ENCODE measurements at regions not wholly inside any gene's neighbourhood (a gene's known extent, or its start where the extent isn't known, plus 50 kb on each side); places are given as distances from the start of the nearest gene placed in this dataset.
"Not testable (repeated sequence)": the region's sequence is repeated elsewhere in the genome, so short reads cannot be mapped to it uniquely, and the experiment has no call there.

DNA sequence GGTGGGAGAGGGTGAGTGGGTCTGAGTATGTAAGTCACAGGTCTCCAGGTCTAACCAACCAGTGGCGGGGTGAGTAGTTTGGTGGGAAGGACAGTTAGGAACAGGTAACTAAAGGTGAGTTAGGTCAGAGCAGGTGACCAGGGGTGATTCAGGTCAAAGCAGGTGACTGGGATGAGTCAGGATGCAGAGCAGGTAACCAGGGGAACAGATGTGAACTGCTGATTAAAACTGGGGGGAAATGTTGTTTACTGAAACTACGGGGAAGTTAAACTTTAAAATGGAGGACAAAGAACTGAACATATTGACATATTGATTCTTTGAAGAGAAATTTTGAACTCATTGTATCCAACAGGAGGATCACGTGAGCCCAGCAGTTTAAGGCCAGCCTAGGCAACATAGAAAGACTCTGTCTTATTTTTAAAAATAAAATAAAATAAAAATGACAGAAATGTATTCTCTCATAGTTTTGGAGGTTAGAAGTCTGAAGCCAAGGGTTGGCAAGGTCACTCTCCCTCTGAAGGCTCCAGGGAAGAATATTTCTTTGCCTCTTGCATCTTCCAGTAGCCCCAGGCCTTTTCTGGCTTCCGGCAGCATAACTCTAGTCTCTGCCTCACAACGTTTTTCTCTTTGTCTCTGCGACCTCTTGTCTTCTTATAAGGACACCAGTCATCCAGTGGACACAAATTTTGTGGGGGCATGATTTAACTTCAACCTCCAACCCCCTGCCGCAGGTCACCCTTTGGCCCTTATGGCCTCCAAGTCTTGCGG is 64.3 kb upstream of the TINAGL1 start:
- Histone ChIP-seq H3K9ac (ENCODE audit: low read length) (no peak overlapping the region), H3K27me3 (ENCODE audit: control insufficient read depth, insufficient read depth, low read length) (no peaks in the 10 kb centered on the region)

DNA sequence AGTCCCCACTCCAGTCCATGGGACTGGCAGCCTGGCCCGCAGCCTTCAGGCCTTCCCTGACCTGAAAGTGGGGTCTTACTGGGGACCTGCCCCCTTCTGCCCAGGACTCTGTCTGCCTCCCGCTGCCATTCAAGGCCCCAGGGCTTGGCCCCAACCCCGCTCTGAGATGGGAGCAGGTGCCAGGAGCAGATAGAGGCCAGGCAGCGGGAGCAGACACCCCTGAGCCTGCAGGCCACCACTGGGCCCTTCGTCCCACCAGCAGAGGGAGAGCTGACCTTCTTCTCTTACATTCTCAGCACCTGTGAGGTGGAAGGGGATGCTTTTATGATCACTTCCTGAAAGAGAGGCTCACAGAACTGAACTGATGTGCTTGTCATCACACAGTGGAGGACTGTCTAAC is 62.2 kb upstream of the TINAGL1 start:
- no peak overlapping the region for H3K9ac ChIP-seq (ENCODE audit: low read length)
- no peak overlapping the region for H3K4me3 ChIP-seq (ENCODE audit: low read depth, low read length)
- H3K36me3 ChIP-seq (ENCODE audit: control insufficient read depth, insufficient read depth, low read length), result no peaks in the 10 kb centered on the region
- H3K27ac ChIP-seq (ENCODE audit: low read depth, low read length), result no peak overlapping the region
- H3K27me3 ChIP-seq (ENCODE audit: control insufficient read depth, insufficient read depth, low read length), result no peaks in the 10 kb centered on the region
- peaks cover 11% of the 10 kb centered on the region for H3K4me1 ChIP-seq (ENCODE audit: control insufficient read depth, insufficient read depth, low read length)
- H3K9me3 ChIP-seq (ENCODE audit: control insufficient read depth, insufficient read depth, low read depth, low read length), result no peaks in the 10 kb centered on the region; the same call in 1 of the 2 replicates

More for the DNA sequence above, 64.3 kb upstream of the TINAGL1 start:
- no peak overlapping the region for H3K4me3 ChIP-seq (ENCODE audit: low read depth, low read length)
- H3K36me3 ChIP-seq (ENCODE audit: control insufficient read depth, insufficient read depth, low read length), result no peaks in the 10 kb centered on the region
- H3K27ac ChIP-seq (ENCODE audit: low read depth, low read length), result no peak overlapping the region
- no peaks in the 10 kb centered on the region; the same call in 1 of the 2 replicates for H3K9me3 ChIP-seq (ENCODE audit: control insufficient read depth, insufficient read depth, low read depth, low read length)
- peaks cover 19% of the 10 kb centered on the region for H3K4me1 ChIP-seq (ENCODE audit: control insufficient read depth, insufficient read depth, low read length)

DNA sequence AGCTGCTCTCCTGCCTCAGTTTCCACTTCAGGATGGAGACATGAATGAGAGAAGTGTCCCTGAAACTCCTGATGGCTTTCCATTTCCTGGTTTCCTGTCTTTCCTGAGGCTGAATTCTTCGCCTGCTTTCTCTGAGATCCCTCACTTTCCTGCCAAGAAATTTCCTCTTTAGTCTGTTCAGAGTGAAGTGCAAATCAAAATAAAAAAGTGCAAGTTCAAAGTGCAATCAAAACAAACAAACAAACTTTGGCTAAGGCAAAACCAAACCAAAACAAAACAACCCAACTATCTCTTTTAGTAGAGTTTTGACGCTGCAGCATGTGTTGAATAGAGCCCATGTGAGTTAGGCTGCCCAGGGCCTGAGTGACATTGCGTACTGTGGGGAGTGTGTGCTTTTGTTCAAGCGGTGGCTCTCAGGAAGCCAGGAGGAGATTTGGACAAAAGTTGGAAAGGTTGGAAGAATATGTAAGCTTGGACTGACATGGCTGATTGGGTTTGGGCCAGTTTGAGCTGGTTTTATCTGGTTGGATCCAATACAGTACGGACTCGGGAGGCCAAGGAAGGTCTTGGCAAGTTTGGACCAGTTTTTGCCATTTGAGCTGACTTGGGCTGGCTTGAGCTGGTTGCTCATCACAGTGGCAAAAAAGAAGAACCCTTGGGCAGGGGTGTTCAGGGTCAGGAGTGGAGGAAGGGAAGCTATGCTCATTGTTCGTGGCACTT is 61.1 kb upstream of the TINAGL1 start:
- H3K4me1 ChIP-seq (ENCODE audit: control insufficient read depth, insufficient read depth, low read length), result peaks cover 11% of the 10 kb centered on the region
- no peaks in the 10 kb centered on the region for H3K27me3 ChIP-seq (ENCODE audit: control insufficient read depth, insufficient read depth, low read length)
- H3K4me3 ChIP-seq (ENCODE audit: low read depth, low read length), result no peak overlapping the region
- no peak overlapping the region for H3K27ac ChIP-seq (ENCODE audit: low read depth, low read length)
- H3K36me3 ChIP-seq (ENCODE audit: control insufficient read depth, insufficient read depth, low read length), result no peaks in the 10 kb centered on the region
- H3K9me3 ChIP-seq (ENCODE audit: control insufficient read depth, insufficient read depth, low read depth, low read length), result no peaks in the 10 kb centered on the region; the same call in 1 of the 2 replicates
- no peak overlapping the region for H3K9ac ChIP-seq (ENCODE audit: low read length)

DNA sequence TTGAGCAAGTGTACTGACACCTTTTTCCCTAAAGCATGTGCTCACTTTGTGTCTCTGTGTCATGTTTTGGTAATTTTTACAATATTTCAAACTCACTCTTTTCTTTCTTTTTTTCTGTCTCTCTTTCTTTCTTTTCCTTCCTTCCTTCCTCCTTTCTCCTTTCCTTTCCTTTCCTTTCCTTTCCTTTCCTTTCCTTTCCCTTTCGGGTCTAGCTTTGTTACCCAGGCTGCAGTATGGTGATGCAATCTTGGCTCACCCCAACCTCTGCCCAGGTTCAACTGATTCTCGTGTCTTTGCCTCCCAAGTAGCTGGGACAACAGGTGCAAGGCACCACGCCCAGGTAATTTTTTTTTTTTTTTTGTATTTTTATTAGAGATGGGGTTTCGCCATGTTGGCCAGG is 60.4 kb upstream of the TINAGL1 start:
- Histone ChIP-seq H3K27ac (ENCODE audit: low read depth, low read length) (no peak overlapping the region), H3K4me1 (ENCODE audit: control insufficient read depth, insufficient read depth, low read length) (peaks cover 9% of the 10 kb centered on the region), H3K9me3 (ENCODE audit: control insufficient read depth, insufficient read depth, low read depth, low read length) (no peaks in the 10 kb centered on the region; the same call in 1 of the 2 replicates), H3K36me3 (ENCODE audit: control insufficient read depth, insufficient read depth, low read length) (no peaks in the 10 kb centered on the region), H3K4me3 (ENCODE audit: low read depth, low read length) (no peak overlapping the region), H3K9ac (ENCODE audit: low read length) (no peak overlapping the region), H3K27me3 (ENCODE audit: control insufficient read depth, insufficient read depth, low read length) (no peaks in the 10 kb centered on the region)

DNA sequence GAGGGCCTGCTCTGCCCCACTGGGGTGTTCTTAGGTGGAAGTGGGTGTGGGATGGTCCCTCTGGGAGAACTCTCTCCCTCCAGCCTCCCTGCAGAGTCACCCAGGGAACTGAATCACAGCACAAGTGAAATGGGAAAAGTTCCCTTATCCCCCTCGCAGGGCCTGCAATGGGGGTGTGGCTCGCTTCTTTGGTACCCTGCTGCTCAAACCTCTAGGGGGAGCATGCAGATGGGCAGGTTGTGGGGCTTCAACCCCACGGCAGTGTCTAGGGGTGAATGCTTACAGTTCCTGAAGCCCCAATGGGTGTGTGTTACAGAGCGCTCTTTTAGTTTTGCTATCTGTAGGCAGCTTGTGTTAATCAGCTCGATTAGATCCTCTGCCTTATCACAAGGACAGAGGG is 59.0 kb upstream of the TINAGL1 start:
- H3K36me3 ChIP-seq (ENCODE audit: control insufficient read depth, insufficient read depth, low read length), result no peaks in the 10 kb centered on the region
- H3K27ac ChIP-seq (ENCODE audit: low read depth, low read length), result no peak overlapping the region
- no peaks in the 10 kb centered on the region for H3K27me3 ChIP-seq (ENCODE audit: control insufficient read depth, insufficient read depth, low read length)
- no peaks in the 10 kb centered on the region; the same call in 1 of the 2 replicates for H3K9me3 ChIP-seq (ENCODE audit: control insufficient read depth, insufficient read depth, low read depth, low read length)
- H3K4me1 ChIP-seq (ENCODE audit: control insufficient read depth, insufficient read depth, low read length), result no peaks in the 10 kb centered on the region
- no peak overlapping the region for H3K4me3 ChIP-seq (ENCODE audit: low read depth, low read length)
- no peak overlapping the region for H3K9ac ChIP-seq (ENCODE audit: low read length)

DNA sequence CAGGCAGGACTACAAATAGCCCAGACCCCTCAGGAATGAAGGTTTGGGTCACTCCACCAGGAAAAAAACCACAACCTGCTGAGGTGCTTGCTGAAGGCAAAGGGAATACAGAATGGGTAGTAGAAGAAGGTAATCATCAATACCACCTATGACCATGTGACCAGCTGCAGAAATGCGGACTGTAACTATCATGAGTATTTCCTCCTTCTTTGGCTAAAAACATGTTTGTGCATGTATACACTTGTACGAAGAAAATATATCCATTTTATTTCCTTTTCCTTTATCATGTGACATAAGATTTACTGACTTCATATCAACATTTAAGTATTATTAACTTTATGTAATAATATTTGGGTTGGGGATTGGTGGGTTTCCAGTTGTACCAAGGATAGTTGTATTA is 58.3 kb upstream of the TINAGL1 start:
- not testable (repeated sequence) for H3K9ac ChIP-seq (ENCODE audit: low read length); H3K27ac ChIP-seq (ENCODE audit: low read depth, low read length); H3K9me3 ChIP-seq (ENCODE audit: control insufficient read depth, insufficient read depth, low read depth, low read length); H3K4me3 ChIP-seq (ENCODE audit: low read depth, low read length); H3K36me3 ChIP-seq (ENCODE audit: control insufficient read depth, insufficient read depth, low read length); H3K27me3 ChIP-seq (ENCODE audit: control insufficient read depth, insufficient read depth, low read length); H3K4me1 ChIP-seq (ENCODE audit: control insufficient read depth, insufficient read depth, low read length)

DNA sequence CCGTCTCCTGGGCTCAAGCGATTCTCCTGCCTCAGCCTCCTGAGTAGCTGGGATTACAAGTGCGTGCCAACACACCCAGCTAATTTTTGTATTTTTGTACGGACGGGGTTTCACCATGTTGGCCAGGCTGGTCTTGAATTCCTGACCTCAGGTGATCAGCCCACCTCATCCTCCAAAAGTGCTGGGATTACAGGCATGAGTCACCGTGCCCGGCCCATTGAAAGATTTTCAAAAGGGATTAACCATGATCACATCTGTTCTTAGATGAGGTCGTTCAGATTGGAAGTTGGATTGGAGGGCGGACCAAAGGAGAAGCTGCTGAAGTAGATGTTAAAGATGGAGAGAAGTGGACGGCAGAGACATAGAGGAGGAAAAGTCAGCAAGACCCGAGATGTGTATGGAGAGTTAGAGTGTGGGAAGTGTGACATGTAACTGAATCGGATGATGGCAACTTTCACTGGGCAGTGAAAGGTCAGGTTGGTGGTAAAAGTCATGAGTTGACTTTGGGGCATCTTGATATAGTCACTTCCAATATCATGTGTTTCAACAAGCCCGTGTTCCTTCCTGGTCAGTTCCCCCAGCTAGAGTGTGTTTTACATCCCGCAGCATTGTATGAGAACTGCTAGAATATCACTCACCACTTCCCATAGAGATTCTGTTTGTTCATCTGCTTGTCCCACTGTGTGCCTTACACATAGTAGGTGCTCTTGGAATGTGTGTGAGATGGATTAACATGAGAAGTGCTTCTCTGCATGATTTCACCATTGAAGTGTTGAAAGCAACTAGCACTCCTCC is 54.4 kb upstream of the TINAGL1 start:
- Histone ChIP-seq H3K9ac (ENCODE audit: low read length) (no peak overlapping the region), H3K36me3 (ENCODE audit: control insufficient read depth, insufficient read depth, low read length) (no peaks in the 10 kb centered on the region), H3K27ac (ENCODE audit: low read depth, low read length) (no peak overlapping the region), H3K4me1 (ENCODE audit: control insufficient read depth, insufficient read depth, low read length) (no peaks in the 10 kb centered on the region), H3K4me3 (ENCODE audit: low read depth, low read length) (no peak overlapping the region), H3K9me3 (ENCODE audit: control insufficient read depth, insufficient read depth, low read depth, low read length) (no peaks in the 10 kb centered on the region), H3K27me3 (ENCODE audit: control insufficient read depth, insufficient read depth, low read length) (no peaks in the 10 kb centered on the region)

DNA sequence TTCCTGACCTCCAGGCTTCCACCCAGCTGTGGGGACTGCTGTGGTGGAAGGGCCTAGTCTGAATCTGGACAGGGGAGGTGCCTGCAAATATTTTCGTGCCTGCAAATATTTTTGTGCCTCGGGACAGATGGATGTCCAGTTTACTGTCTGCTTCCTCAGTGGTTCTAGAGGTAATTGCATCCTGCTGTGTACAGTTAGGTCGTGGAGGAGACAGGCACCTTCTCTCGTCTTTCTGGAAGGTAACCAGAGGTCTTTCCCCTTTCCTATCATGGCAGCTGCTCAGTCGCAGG is 53.8 kb upstream of the TINAGL1 start:
- no peaks in the 10 kb centered on the region for H3K9me3 ChIP-seq (ENCODE audit: control insufficient read depth, insufficient read depth, low read depth, low read length)
- H3K27me3 ChIP-seq (ENCODE audit: control insufficient read depth, insufficient read depth, low read length), result no peaks in the 10 kb centered on the region
- no peaks in the 10 kb centered on the region for H3K36me3 ChIP-seq (ENCODE audit: control insufficient read depth, insufficient read depth, low read length)
- no peak overlapping the region for H3K27ac ChIP-seq (ENCODE audit: low read depth, low read length)
- H3K4me3 ChIP-seq (ENCODE audit: low read depth, low read length), result no peak overlapping the region
- H3K9ac ChIP-seq (ENCODE audit: low read length), result no peak overlapping the region
- H3K4me1 ChIP-seq (ENCODE audit: control insufficient read depth, insufficient read depth, low read length), result no peaks in the 10 kb centered on the region

DNA sequence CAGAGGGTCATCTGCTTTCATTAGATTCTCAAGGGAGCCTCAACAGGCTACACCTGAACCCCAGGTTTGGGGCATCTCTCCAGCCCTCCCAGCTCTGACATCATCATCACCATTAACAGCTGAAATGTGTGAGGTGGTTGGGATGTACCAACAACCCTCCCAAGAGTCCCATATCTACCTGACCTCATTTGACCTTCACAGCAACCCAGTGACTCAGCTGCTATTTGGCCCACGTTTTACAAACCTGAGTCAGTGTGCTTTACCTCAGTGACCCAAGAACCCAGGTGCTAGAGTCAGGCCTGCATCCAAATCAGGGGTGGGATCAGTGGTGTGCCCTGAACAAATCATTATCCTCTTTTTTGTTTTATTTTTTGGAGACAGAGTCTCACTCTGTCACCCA is 53.3 kb upstream of the TINAGL1 start:
- no peaks in the 10 kb centered on the region for H3K4me1 ChIP-seq (ENCODE audit: control insufficient read depth, insufficient read depth, low read length)
- H3K27ac ChIP-seq (ENCODE audit: low read depth, low read length), result no peak overlapping the region
- no peak overlapping the region for H3K9ac ChIP-seq (ENCODE audit: low read length)
- no peaks in the 10 kb centered on the region for H3K27me3 ChIP-seq (ENCODE audit: control insufficient read depth, insufficient read depth, low read length)
- H3K36me3 ChIP-seq (ENCODE audit: control insufficient read depth, insufficient read depth, low read length), result no peaks in the 10 kb centered on the region
- H3K4me3 ChIP-seq (ENCODE audit: low read depth, low read length), result no peak overlapping the region
- H3K9me3 ChIP-seq (ENCODE audit: control insufficient read depth, insufficient read depth, low read depth, low read length), result no peaks in the 10 kb centered on the region

DNA sequence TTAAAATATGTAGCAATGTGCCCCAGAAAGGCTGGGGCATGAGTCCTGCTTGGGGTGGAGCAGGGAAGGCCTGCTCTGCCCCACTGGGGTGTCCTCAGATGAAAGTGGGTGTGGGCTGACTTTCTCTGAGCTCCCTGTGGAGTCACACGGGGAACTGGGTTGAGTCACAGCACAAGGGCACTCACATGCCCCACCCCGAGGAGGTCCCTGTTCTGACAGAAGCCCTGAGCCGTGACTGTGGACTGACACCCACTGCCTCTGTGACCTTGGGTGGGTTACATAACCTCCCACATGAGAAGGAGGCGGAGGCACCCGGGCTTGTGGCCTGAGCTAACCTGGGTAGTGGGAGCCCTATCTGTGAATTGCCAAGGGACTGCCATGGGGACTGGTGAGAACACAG is 52.5 kb upstream of the TINAGL1 start:
- Histone ChIP-seq H3K27me3 (ENCODE audit: control insufficient read depth, insufficient read depth, low read length) (no peaks in the 10 kb centered on the region), H3K9ac (ENCODE audit: low read length) (no peak overlapping the region), H3K27ac (ENCODE audit: low read depth, low read length) (no peak overlapping the region), H3K9me3 (ENCODE audit: control insufficient read depth, insufficient read depth, low read depth, low read length) (no peaks in the 10 kb centered on the region), H3K4me1 (ENCODE audit: control insufficient read depth, insufficient read depth, low read length) (no peaks in the 10 kb centered on the region), H3K4me3 (ENCODE audit: low read depth, low read length) (no peak overlapping the region), H3K36me3 (ENCODE audit: control insufficient read depth, insufficient read depth, low read length) (no peaks in the 10 kb centered on the region)

Data from HUES6 (cell line).